Limb (tissue), 2 donors: ENCODE measurements at regions not wholly inside any gene's neighbourhood (a gene's known extent, or its start where the extent isn't known, plus 50 kb on each side); places are given as distances from the start of the nearest gene placed in this dataset.

Source experiments
- DNase-seq, 2 donors: peaks; one replicate each; pipeline ENCODE4 v3.0.0-alpha.2; 2016; ENCODE audit errors: extremely low spot score in 2 of 2

DNA sequence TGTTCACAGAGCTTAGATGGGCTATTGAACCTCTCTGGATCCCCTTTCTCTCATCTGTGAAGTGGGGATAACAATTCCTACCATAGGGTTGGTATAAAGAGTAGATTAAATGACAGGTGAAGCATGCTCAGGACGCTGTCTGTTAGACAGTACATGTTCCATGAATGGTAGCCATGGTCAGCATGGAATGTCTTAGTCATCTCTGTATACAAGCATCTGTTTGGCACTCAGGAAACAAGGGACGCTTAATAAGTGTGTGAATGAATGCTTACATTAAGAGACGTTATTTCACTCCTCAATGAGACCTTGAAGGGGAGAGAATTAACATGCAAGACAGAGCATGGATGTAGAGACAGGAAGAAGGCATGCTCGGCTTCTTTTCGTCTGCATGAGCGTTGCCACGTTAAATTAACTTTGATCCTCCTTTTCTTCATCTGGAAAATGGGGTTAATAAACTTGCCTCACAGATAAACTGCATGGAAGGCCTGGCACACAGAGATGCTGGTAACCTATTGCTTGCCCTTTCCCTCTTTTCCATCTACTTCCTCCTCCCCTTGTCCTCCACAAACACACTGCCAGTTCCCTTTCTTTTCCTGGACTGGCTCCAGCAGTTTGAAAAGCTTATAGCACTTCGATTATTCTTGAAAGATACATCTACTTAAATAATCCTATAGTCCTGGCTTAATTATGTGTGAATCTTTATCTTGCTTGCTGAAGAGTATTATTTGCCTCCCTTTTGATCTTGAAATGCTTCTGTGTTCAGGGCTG lies 267.2 kb upstream of the MTNR1B start:
- DNase-seq = no peak

DNA sequence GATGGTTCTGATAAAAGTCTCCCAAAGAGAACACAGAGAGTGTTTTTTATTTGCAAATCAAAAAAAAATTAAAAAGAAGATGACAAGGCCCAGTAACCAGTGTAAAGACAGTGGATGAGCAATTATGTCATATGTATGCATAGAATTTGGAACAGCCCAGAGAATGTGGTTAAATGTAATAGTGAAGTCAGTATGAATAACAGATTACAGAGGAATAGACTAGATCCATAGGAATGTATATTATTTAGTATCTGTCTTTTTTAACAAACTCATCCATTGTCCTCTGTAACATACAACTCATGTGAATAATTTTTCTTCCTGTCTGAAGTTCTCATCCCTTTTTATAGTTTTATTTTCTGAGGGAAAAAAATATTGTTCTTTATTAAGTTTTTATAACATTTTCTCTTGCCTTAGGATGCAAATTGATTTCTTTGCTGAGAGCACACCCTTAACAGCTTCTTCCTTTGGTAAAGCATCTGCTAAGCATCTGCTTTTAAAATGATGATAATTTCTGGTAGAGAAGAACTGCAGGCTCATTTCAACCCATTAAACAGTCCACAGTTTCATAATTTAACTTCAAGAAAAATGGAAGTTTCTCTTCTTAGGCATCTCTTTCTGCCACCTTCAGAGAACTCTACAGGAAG lies 266.5 kb upstream of the MTNR1B start:
- no peak for DNase-seq

DNA sequence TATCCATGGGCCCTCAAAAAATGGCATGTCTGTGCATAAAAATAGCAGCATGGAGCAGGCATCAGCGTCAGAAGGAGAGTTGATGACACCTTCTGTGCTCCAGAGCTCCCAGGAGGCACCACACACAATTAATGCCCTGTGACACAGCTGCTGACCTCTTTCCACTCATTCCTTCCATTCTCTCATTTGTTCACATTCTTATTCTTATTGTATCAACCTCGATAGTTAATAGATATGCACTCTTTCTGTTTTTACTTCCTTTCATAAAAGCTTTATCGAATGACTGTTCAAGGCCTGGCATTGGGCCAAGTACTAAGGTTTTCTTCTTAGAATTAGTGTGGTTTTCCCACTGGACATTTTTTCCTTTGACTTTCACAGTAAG lies 266.0 kb upstream of the MTNR1B start:
- no peak for DNase-seq

DNA sequence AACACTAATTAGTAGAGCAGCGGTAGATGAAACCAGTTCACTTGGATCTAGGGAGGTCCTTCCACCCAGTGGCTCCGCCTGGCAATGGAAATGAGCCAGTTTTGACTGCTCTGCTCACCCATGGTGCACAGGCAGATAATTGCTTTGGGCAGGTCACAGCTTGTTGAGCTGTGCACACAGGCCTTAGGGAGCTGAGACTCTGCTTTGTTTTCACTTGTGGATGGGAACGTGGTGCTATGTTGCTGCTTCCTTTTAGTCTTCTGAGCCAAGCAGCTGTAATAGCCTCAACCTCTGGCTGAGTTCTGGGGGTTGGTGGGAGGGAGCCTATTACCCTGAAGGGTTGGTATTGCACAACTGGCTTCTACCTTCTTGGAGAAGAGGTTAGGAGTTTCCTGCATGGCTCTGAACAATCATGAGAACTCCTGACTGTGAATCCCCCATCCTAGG lies 262.3 kb upstream of the MTNR1B start:
- no peak for DNase-seq

DNA sequence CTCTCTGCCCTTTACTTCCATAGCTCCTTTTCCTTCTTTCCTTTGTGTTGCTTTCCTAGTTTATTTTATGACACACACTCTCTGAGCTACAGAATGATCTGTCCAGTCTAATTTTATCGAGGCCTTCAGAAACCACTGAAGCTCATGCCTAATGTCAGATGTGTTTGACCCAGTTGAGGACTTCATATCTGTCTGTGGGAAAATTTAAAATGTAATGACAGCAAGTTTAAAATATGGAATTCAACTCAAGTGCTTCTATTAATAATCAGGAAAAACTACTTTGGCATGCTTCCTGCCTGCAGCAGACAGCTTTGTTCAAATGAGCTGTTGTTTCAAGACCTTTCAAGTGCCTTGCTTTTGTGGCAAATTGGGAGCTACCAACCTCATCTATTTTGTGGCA lies 261.8 kb upstream of the MTNR1B start:
- DNase-seq = no peak

DNA sequence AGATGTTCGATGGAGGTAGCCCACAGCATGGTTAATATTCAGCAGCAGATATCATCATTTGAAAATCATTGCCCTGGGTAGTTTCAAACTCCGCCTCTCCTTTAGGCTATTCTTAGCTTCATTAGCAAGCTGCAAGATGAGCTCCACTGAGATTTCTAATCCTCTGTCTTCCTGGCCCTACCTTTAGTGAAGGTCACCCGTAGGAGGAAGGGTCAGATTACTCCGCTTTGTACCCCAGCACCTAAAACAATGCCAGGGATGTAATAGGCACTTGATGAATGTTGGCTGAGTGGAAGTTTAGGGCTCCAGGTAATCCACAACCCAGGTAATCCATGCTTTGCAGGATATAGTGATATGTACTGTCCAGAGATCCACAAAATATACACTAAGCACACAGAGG lies 260.1 kb upstream of the MTNR1B start:
- no peak for DNase-seq

DNA sequence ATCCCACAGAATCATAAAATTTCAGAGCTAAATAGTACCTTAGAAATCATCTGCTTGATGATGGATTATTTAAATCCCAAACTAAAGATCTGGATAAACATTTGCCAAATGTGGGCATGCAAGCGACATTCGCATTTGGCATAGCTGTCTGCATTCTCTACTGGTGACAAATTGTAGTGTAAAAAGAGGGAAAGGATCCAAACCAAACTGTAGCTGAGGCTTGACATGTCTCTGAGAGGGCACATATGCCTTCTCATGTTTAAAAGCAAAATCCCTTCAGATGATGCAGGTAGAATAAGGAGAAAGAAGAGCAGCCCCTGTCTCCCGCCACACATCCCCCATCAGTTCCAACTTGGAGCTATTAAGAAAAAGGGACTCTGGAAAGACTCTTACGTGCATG lies 257.5 kb upstream of the MTNR1B start:
- DNase-seq = no peak

DNA sequence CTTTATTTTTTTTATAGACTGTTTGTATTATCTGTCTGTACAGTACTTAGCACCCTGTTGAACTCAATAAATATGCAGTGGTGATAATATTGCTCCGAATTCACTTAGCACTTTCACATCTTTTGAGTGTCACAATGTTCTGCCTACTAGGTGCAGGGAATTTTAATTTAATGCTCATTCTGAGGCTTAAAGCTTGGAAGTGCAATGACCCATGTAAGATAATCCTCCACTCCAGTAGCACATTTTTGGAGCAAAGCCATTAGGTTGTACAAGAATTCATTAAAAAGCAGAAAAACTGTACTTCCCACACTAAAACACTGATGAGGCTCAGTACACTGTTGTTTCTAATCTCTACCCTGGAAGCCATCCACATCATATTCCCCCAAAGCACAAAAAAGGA lies 255.3 kb upstream of the MTNR1B start:
- no peak for DNase-seq

DNA sequence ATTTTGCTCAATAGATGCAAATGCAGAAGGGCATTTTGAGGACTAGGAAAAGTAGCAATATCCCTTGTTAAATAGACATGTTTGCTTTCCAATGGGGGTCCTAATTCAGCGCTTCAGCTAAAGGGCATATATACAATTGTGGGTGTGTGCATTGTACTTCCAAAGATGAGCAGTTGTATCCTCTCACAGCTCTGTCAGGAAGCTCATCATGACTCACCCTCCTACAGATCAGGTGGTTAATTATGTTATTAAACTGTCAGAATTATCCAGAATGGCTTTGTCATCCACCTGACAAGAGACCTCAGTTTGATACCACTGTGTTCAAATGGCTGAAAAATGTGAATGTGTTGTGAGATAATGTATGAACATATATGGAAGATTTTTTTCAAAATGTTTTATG lies 252.2 kb upstream of the MTNR1B start:
- DNase-seq = no peak

DNA sequence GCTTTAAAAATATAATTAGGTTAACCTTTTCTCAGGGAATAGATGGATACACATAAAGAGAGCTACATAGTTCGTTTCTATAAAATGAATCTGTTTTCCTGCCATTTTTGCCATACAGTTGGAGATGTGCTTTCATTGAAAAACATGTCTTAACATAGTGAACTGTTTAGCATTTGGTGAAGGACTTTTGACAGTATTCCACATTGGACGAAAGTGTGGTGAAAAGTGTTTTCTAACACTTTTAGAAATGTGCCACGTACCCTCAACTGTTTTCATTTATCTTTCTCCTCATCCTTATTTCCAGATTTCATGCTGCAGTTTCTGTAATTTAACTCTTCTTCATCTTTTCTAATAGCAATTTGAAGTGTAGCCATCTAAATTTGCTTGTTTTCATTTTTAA lies 249.1 kb upstream of the MTNR1B start:
- DNase-seq = no peak

DNA sequence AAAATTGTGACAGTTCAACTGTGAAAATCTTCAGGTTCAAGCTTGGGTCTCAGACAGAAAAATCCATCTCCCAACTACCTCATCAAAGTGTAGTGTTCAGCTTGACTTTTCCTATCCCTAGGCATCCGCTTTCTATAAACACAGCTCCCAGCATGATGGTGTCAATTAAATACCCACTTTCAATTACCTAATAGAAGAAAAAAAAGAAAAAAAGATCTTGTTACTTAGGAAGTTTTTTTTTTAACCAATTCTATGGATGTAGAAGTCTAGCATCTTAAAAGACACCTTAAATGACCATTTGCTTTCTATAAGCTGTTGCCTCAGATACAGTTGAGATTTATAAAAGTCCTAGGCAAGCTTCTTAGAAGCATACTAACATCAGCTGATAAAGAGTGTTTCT lies 244.1 kb upstream of the MTNR1B start:
- DNase-seq = no peak

DNA sequence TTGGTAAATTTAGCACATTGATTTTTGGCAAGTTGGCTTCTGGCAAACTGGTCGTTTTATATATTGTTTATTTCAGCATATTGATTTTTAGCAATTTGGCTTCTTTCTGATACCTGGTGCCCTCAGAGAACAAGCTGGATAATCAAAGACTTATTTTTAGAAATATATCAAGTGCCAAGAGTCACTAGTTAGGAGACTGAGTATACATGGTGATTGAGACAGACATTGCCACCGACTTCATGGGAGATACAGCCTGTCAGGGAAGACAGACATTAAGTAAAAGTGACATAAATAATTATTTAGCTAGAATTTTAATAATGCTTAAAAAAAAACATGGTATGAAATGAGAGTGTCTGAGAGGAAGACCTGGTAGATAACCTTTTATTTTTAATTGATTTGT lies 242.3 kb upstream of the MTNR1B start:
- no peak for DNase-seq

DNA sequence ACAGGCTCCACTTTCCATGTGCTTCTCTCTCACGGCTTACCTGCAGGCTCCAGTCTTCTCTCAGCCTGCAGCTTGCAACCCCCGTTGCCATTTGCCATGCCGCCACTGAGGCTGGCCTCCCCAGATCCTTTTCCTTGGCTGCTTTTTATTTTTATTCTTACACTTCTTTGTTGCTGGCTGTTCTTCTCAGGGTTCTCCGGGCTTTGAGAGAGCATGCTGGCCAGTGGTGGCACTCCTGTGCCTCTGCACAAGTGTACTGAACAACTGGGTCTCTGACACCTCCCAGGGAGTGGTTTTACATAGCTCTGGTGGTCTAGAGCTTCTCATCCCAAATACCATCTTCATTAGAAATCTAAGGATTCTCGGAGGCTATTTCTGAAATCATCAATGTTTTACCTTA lies 241.7 kb upstream of the MTNR1B start:
- DNase-seq = no peak

DNA sequence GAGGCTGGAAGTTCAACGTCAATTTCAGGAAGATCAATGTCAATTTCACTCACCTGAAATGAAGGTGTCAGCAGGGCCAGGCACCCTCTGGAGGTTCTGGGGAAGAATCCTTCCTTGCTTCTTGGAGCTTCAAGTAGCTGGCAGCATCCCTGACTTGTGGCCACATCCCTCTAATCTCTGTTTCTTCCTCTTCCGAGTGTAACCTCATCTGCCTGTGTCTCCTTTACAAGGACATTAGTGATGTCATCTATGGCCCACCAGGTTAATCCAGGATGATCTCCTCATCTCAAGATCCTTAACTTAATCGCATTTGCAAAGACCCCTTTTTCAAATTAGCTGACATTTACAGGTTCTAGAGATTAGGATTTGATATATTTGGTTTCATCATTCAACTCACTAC lies 240.8 kb upstream of the MTNR1B start:
- DNase-seq = no peak

DNA sequence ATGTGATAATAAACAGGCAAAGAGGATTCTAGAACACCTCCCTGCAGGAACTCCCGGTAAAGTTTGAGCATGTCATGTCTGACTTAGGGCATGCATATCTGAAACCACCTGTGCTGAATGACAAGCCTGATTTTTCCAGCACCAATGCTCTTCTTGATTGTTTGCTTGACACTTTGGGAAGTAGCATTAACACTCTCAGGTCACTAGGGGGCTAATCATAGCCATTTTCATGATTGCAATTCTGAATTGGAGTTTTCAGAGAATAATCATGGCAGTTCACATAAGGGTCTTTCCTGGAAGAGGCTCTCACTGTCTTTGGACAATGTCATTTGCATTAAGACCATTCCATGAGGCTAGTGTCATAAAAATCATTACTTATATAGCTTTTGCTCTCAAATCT lies 234.4 kb upstream of the MTNR1B start:
- DNase-seq = no peak

DNA sequence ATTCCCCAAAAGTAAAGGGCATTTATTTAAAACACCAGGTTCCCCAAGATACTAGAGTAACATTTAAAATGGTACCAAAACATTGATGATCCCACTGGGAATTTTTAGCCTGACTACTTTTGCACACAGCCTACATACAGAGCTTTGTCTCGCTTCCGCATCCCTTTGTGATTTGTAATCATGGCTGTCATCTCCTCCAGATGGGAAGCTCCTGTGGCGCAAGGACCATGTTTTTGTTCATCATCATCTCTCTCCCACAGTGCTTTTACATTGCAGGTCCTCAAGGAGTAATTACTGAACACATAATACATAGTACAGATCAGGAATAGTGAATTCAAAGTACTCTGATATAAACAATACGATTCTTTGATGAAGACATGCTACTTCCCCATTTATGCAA lies 231.2 kb upstream of the MTNR1B start:
- DNase-seq = no peak

DNA sequence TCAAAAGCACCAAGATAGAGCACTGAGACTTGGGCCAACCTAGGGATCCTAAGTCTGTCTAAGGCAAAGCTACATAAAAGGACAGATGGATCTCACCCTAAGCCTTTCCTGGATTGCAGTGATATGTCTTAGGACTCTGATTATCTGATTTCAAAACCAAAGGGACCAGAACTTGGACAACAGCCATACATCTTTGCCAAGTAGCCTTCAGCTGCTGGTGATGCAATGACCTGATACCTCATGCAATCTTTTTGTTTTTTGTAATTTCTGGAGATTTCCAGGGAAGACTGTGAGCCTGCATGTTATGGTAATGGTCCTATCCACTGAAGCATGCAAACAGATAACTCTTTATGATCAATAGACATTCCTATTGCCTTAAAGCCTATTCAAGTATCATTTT lies 230.4 kb upstream of the MTNR1B start:
- no peak for DNase-seq

DNA sequence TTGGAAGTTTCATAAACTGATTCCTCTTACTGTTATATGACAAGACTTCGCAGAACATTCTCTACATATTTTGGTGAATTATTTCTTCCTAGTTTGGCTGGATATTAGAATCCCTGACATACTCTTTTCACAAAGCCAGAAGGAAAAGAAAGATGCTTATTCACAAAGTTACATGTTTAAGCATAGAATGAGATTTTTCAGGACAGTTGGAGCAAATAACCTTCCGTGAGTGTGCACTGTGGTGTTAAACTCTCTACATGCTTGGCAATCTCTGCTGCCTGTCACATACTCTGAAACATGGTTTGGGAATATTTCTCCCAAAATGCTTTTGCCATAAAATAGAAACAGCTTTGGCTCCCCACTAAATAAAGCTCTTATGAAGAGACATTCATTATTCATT lies 230.0 kb upstream of the MTNR1B start:
- DNase-seq = no peak

DNA sequence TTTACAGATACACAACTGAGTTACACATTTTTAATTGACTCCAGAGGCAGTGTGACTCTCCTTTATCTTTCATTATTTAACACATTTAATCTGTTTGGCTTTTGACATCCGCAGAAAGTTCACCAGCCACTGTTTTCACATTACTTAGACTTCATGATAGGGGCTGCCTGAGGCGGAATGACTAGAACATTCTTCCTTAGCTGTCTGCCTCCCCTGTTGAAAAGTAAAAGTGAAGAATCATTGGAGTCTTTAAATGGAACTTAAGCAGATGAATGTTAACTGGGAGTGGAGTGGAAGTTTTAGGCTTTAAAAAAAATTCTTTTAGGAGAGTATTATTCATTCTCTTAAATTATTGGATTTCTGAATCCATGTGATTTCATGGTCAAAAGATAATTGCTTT lies 229.2 kb upstream of the MTNR1B start:
- no peak for DNase-seq

DNA sequence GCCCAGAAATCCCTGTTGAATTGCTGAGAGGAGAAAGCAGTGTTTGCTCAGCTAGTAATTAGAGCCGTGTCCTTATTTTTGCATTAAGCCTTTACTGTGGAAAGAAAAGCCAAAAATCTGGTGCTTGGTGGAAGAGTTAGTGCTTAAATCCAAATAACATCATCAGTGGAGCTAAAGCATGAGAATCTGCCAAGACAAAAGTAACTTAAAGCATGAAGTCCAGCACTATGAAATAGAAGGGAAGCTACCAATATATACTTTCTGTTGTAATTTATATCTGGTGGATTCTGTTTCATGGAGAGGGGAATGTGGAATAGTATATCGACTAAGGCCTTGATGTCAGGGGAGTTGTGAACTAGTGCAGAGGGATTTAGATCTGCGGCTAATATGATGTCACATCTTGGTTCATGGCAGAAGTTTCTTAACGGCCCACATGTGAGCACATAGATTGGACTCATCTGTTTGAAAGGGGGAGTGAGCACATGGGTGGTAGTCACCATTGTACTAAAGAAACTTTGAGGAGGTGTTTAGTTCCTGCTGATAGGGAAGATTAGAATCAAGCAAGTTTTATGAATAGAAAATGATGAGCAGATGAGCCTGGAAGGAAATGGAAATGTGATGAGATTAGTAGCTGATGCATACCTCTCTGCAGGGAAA lies 224.4 kb upstream of the MTNR1B start:
- DNase-seq = peak in 1 of 2 donors; percentile 66

DNA sequence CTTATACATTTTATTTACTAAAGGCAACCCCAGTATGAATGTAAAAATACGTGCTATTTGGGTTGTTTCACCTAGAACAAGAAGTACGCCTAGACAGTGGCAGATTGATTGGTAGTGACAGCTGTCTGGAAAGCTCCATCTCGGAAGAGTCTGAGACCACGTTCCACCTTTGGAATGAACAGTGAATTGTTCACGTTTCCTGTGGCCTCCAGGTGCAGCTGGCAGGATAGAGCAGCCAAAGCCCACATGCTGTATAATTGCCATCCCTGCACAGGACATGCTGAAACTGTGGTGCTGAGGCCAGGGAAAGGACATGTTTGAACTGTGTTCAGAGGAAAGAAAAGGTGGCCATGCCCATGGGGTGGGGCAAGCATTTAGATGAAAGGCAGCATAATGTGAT lies 218.7 kb upstream of the MTNR1B start:
- DNase-seq = no peak

DNA sequence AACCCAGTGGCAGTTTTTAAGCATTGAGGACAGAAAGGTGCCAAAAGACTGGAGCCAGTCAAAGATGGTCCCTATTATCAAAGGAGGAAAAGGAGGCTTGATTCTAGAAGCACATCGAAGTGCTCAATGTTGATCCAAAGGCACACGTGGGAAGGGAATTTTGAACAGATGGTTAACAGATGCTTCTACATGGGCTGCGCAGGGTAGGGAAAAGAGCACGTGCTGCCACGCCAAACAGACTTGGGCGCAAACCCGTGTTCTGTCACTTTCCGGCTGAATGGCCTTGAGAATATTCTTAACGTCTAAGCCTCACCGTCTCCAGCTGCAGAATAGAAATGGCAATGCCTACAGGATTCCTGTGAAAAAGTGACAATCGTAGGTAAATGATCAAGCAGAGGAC lies 217.9 kb upstream of the MTNR1B start:
- DNase-seq = no peak

DNA sequence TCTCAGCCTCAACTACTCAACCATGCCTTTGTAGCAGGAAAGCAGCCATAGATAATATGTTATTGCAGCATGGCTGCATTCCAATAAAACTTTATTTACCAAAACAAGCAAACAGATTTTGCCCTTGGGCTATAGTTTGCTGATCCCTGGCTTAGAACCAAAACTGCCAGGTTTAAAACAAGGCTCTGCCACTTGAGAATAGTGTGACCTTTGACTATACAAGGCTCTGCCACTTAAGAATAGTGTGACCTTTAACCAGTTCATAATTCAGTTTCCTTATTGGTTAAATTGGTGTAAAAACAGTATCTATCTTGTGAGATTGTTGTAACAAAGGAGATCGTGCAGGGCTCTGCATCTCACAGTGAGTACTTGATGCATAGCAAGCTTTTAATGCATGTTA lies 217.3 kb upstream of the MTNR1B start:
- no peak for DNase-seq
